Peyer's patch (tissue), 4 donors: ENCODE measurements at regions not wholly inside any gene's neighbourhood (a gene's known extent, or its start where the extent isn't known, plus 50 kb on each side); places are given as distances from the start of the nearest gene placed in this dataset.

Experiments
- DNase-seq, 3 donors: peaks; one replicate each; pipeline ENCODE4 v3.0.0-alpha.2; 2017 to 2019
- H3K27ac ChIP-seq, 4 donors: fragments of 200-600 bp; sonication (generic); one replicate each; pipeline ENCODE4 v1.5.1; 2016 to 2019
- H3K27me3 ChIP-seq, 2 donors: fragments of 200-600 bp; sonication (generic); one replicate each; pipeline ENCODE4 v1.5.1; 2019
- H3K36me3 ChIP-seq, 3 donors: fragments of 200-600 bp; sonication (generic); one replicate each; pipeline ENCODE4 v1.5.1; 2016 to 2019
- H3K4me1 ChIP-seq, 4 donors: fragments of 200-600 bp; sonication (generic); one replicate each; pipeline ENCODE4 v1.5.1; 2016 to 2019
- H3K4me3 ChIP-seq, 4 donors: fragments of 200-600 bp; sonication (generic); 1 replicate in 3 of 4; 2 replicates in 1 of 4; pipeline ENCODE4 v1.5.1; 2016 to 2019; ENCODE audit warnings: mild to moderate bottlenecking in 1 of 4
- H3K9me3 ChIP-seq, 4 donors: fragments of 200-600 bp; sonication (generic); one replicate each; pipeline ENCODE4 v1.5.1; 2016 to 2019; ENCODE audit warnings: mild to moderate bottlenecking in 1 of 4
- POLR2A ChIP-seq, 2 donors: fragments of 450-650 bp; IDR thresholded peaks; one replicate each; pipeline ENCODE4 v1.5.1; 2017; ENCODE audit warnings: antibody characterized with exemption in 2 of 2, mild to moderate bottlenecking in 2 of 2, moderate library complexity in 2 of 2
- TF ChIP-seq, protein P1 (sequence below), 6 experiments: fragments of 450-650 bp in 4 of 6; fragments of 200-600 bp in 2 of 6; sonication (generic) in 1 of 6; IDR thresholded peaks; one replicate each; pipeline ENCODE4 v1.5.1; 2017 to 2019; ENCODE audit warnings: antibody characterized with exemption in 6 of 6, mild to moderate bottlenecking in 3 of 6, moderate library complexity in 1 of 6

DNA sequence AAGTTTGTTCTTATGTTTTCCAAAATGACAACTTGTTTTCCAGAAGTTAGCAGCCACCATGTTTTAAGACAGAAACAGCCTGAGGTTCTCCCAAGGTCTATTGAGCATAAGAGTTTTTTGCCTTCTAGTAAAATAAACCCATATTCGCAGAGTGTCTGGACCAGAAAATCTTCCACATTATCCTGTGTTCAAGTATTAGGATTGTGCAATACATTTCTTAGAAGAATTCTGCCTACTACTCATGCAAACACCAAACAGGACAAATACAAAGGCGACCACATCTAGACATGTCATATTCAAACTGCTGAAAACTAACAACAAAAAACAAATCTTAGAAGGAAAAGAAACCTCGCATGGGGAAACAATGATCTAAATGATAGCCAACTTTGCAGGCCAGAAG lies 145.4 kb upstream of the AHI1 start:
- no peak for DNase-seq
- Histone ChIP-seq H3K27me3 (no peaks in the 10 kb centered on the region), H3K4me3 (no peak overlapping the region), H3K4me1 (no peaks in the 10 kb centered on the region), H3K9me3 (no peaks in the 10 kb centered on the region), H3K27ac (no peak overlapping the region), H3K36me3 (no peaks in the 10 kb centered on the region)
- TF ChIP-seq, protein P1, sequence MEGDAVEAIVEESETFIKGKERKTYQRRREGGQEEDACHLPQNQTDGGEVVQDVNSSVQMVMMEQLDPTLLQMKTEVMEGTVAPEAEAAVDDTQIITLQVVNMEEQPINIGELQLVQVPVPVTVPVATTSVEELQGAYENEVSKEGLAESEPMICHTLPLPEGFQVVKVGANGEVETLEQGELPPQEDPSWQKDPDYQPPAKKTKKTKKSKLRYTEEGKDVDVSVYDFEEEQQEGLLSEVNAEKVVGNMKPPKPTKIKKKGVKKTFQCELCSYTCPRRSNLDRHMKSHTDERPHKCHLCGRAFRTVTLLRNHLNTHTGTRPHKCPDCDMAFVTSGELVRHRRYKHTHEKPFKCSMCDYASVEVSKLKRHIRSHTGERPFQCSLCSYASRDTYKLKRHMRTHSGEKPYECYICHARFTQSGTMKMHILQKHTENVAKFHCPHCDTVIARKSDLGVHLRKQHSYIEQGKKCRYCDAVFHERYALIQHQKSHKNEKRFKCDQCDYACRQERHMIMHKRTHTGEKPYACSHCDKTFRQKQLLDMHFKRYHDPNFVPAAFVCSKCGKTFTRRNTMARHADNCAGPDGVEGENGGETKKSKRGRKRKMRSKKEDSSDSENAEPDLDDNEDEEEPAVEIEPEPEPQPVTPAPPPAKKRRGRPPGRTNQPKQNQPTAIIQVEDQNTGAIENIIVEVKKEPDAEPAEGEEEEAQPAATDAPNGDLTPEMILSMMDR (IDR thresholded peaks at IDR 0.05) = no peak
- TF ChIP-seq POLR2A (IDR thresholded peaks at IDR 0.05) = no peak

DNA sequence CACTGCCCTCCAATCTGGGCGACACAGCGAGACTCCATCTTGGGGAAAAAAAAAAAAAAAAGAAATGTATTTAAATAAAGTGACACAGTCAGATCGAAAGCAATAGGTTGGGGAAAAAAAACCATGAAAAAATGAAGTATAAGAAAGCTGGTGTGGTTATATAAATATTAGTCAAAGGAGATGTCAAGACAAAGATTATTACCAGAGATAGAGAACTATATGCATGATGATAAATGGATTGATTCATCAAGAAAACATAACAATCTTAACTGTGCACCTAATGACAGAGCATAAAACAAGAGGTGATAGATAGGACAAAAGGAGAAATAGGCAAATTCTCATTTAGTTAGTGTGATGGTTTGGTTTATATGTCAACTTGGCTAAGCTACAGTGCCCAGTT lies 146.9 kb upstream of the AHI1 start:
- Histone ChIP-seq H3K36me3 (no peaks in the 10 kb centered on the region), H3K27me3 (no peaks in the 10 kb centered on the region), H3K4me3 (no peak overlapping the region), H3K9me3 (no peaks in the 10 kb centered on the region), H3K27ac (no peak overlapping the region), H3K4me1 (no peaks in the 10 kb centered on the region)
- TF ChIP-seq, protein P1 (IDR thresholded peaks at IDR 0.05) = no peak
- TF ChIP-seq POLR2A (IDR thresholded peaks at IDR 0.05) = no peak
- DNase-seq = no peak

DNA sequence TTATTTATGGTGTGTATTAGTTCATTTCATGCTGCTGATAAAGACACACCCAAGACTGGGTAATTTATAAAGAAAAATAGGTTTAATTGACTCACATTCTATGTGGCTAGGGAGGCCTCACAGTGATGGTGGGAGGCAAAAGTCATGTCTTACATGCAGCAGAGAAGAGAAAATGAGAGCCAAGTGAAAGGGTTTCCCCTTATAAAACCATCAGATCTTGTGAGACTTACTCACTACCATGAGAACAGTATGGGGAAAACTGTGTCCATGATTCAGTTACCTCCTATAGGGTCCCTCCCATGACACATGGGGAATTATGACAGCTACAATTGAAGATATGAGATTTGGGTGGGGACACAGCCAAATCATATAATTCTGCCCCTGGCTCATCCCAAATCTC lies 150.0 kb upstream of the AHI1 start:
- no peak overlapping the region for H3K4me3 ChIP-seq
- no peaks in the 10 kb centered on the region for H3K27me3 ChIP-seq
- TF ChIP-seq, protein P1 (IDR thresholded peaks at IDR 0.05) = no peak
- no peak for TF ChIP-seq POLR2A (IDR thresholded peaks at IDR 0.05)
- H3K27ac ChIP-seq = no peak overlapping the region
- no peaks in the 10 kb centered on the region for H3K9me3 ChIP-seq
- no peaks in the 10 kb centered on the region for H3K36me3 ChIP-seq
- no peak for DNase-seq
- H3K4me1 ChIP-seq = no peaks in the 10 kb centered on the region

DNA sequence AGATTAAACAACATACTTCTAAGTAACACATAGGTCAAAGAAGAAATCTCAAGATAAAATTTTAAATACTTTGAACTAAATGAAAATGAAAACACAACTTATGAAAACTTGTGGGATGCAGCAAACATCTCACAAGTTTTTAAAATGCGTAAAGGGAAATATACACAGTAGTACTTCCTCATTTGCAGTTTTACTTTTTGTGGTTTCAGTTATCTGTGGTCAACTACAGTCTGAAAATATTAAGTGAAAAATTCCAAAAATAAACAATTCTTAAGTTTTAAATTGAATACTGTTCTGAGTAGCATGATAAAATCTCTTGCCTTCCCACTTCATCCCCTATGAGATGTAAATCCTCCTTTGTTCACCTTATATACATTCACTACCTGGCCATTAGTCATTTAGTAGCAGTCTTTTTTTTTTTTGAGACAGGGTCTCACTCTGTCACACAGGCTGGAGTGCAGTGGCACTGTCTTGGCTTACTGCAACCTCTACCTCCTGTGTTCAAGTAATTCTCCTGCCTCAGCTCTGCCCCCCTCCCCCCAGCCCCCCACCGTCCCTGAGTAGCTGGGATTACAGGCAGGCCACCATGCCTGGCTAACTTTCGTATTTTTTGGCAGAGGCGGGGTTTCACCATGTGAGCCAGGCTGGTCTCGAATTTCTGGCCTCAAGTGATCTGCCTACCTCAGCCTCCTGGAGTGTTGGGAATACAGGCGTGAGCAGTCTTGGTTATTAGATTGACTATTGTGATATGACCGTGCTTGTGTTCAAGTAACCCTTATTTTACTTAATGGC lies 154.6 kb upstream of the AHI1 start:
- no peak overlapping the region for H3K4me3 ChIP-seq
- no peak overlapping the region for H3K27ac ChIP-seq
- H3K9me3 ChIP-seq = no peaks in the 10 kb centered on the region
- no peak for DNase-seq
- H3K36me3 ChIP-seq = no peaks in the 10 kb centered on the region
- TF ChIP-seq, protein P1 (IDR thresholded peaks at IDR 0.05) = no peak
- TF ChIP-seq POLR2A (IDR thresholded peaks at IDR 0.05) = no peak
- H3K27me3 ChIP-seq = no peaks in the 10 kb centered on the region
- no peaks in the 10 kb centered on the region for H3K4me1 ChIP-seq

DNA sequence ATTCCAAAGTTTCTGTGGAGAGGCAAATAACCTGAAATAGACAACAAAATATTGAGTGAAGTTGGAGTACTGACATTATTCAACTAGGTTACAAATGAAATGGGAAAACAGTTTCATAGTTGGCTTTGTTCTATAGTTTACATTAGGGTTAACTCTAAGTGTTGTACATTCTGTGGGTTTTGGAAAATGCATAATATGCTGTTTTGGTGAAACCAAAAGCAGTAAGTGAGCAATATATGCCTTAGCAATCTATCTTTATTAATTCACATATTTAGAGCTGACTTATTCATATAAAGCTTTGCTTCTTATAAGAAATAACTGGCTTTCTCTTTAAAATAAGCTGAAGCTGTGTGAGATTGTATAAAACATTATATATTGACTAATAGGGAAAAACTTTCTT lies 157.5 kb upstream of the AHI1 start:
- TF ChIP-seq, protein P1 (IDR thresholded peaks at IDR 0.05) = no peak
- TF ChIP-seq POLR2A (IDR thresholded peaks at IDR 0.05) = no peak
- Histone ChIP-seq H3K27me3 (no peaks in the 10 kb centered on the region), H3K9me3 (no peaks in the 10 kb centered on the region), H3K4me1 (no peaks in the 10 kb centered on the region), H3K27ac (no peak overlapping the region), H3K4me3 (no peak overlapping the region), H3K36me3 (no peaks in the 10 kb centered on the region)
- DNase-seq = no peak
